ENCODE measurements at regions not wholly inside any gene's neighbourhood (a gene's known extent, or its start where the extent isn't known, plus 50 kb on each side); places are given as distances from the start of the nearest gene placed in this dataset.

- TF ChIP-seq, protein P1, sequence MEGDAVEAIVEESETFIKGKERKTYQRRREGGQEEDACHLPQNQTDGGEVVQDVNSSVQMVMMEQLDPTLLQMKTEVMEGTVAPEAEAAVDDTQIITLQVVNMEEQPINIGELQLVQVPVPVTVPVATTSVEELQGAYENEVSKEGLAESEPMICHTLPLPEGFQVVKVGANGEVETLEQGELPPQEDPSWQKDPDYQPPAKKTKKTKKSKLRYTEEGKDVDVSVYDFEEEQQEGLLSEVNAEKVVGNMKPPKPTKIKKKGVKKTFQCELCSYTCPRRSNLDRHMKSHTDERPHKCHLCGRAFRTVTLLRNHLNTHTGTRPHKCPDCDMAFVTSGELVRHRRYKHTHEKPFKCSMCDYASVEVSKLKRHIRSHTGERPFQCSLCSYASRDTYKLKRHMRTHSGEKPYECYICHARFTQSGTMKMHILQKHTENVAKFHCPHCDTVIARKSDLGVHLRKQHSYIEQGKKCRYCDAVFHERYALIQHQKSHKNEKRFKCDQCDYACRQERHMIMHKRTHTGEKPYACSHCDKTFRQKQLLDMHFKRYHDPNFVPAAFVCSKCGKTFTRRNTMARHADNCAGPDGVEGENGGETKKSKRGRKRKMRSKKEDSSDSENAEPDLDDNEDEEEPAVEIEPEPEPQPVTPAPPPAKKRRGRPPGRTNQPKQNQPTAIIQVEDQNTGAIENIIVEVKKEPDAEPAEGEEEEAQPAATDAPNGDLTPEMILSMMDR (IDR thresholded peaks at IDR 0.05): no peak
- no peak for DNase-seq (ENCODE audit: low spot score)
Measured at GRCh38 chr11:122354025-122354697, 238.1 kb upstream of the BLID start.

DNA sequence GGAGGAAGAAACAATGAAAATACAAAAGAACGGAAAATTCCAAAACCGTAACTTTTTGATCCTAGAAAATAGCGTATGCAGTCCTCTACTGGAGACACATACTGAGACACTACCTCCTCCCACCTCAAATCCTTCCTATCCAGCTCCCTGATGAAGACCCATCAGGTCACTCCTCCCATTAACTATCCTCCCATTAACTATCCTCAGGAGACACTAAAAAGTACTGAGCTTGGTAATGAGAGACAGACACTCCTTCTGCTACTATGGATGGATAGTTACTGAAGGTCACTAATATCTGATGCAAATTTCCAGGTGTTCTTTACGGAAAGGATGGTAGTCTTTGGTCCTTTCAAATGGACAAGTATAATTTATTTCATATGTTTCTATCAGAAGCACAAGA, 237.5 kb upstream of the BLID start:
- DNase-seq (ENCODE audit: low spot score) (no peak), ATAC-seq (ENCODE audit: low FRiP score) (no peak)
- TF ChIP-seq, protein P1 (IDR thresholded peaks at IDR 0.05): no peak

More at GRCh38 chr11:122354025-122354697, 238.1 kb upstream of the BLID start:
- no peak for ATAC-seq (ENCODE audit: low FRiP score)

DNA sequence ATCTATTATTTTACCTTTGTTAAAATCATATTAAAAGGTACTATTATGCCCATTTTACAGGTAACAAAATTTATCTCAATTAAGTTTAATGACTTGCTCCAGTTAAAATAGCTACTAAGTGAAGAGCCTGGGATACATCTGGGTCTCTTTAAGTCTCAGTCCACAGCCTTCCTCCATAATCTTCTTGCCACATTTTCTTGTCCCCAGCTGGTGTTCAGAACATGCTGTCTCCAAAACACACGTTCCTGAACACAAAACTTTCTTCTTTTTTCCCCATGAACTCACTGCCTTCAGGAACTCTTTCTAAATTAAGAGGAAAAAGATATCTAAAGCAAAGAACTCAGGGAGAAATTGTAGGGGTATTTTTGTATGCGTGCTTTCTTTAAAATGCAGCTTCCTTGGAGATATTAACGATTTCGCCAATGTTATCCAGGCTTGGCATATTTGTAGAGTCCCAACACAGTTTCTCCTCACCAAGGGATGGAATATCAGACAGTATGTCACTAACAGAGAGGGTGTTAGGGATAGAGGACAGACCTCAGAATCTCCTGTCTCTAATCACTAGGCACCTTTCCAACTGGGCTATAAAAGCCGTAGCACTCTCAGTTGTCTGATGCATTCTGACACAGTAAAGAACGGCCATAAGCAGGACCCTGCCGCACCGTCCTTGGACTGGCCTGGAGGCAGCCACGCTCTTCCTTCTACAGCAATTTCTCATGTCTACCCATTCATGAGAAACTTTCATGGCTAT, 232.8 kb upstream of the BLID start:
- ATAC-seq (ENCODE audit: low FRiP score) (no peak), DNase-seq (ENCODE audit: low spot score) (no peak)
- TF ChIP-seq, protein P1 (IDR thresholded peaks at IDR 0.05): no peak

DNA sequence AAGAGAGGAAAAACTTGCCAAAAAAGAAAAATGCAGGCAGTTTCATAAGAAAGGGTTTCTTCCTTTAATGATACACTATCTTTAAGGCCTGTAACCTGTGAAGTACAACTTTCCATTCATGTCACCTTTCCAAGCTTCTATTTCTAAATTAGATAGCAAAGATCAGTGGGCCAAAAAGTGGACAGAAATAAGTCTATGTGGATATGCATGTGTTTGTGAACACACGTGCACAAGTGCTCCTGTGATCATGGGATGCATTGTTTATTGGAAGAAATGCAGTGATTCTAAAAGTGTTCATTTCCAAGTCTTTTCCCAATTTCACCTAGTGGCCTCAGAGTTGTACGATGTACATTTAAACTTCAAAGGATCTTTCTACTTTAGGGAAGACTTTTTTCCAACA, 230.0 kb upstream of the BLID start:
- ATAC-seq (ENCODE audit: low FRiP score) (no peak), DNase-seq (ENCODE audit: low spot score) (no peak)
- TF ChIP-seq, protein P1 (IDR thresholded peaks at IDR 0.05): no peak

DNA sequence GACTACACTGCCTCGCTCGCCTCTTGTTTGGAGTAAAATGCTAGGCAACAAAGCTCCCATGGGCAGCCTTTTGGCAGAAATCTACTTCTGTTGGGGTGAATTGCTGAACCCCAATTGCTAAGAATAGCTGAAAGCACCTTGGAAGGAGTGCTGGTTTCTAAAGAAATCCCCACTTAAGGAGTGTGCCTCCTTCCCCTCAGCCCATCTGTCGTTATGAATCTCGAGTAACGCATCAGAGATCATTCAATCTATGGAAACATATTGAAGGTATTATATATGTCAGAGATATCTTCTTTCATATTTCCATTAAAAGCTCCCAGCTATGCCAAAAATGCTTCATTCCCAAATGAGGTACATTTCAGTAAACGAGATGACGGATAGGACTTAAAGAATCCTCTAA, 229.6 kb upstream of the BLID start:
- TF ChIP-seq, protein P1 (IDR thresholded peaks at IDR 0.05): no peak
- DNase-seq (ENCODE audit: low spot score) (no peak), ATAC-seq (ENCODE audit: low FRiP score) (no peak)

GRCh38 chr11:122344215-122344614, 228.2 kb upstream of the BLID start:
- ATAC-seq (ENCODE audit: low FRiP score) (peak; percentile 84), DNase-seq (ENCODE audit: low spot score) (no peak)
- TF ChIP-seq, protein P1 (IDR thresholded peaks at IDR 0.05): no peak

GRCh38 chr11:122343210-122343609, 227.2 kb upstream of the BLID start:
- ATAC-seq (ENCODE audit: low FRiP score) (no peak), DNase-seq (ENCODE audit: low spot score) (no peak)
- TF ChIP-seq, protein P1 (IDR thresholded peaks at IDR 0.05): no peak

Measured in omental fat pad (tissue), 3 donors.